Epidermal melanocyte (primary cell): ENCODE measurements at regions not wholly inside any gene's neighbourhood (a gene's known extent, or its start where the extent isn't known, plus 50 kb on each side); places are given as distances from the start of the nearest gene placed in this dataset.

ENCODE experiments used
- DNase-seq: peaks from one replicate; pipeline ENCODE4 v3.0.0; 2011; ENCODE audit warnings: low spot score; ENCODE audit not compliant: insufficient read length

GRCh38 chr2:74735009-74735408 lies 81.0 kb downstream of the SEMA4F start:
- DNase-seq: no peak

GRCh38 chr2:74735564-74735963 lies 81.5 kb downstream of the SEMA4F start:
- no peak for DNase-seq

DNA sequence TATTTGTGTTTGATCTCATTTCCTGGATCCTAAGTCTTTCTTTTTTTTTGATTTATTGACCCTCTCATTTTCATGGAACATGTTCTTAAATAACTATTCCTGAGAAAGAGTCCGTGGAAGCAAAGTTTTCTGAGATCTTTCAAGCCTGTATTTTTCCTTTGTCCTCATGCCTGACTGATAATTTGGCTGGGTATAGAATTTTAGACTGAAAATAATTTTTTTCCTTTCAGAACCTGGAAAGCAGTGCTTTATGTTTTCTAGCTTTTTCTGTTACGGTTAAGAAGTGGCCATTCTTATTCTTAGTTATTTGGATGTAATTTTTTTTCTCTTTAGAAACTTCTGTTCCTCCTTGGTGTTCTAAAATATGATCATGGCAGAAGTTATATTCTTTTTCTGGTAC lies 82.5 kb downstream of the SEMA4F start:
- DNase-seq: no peak

DNA sequence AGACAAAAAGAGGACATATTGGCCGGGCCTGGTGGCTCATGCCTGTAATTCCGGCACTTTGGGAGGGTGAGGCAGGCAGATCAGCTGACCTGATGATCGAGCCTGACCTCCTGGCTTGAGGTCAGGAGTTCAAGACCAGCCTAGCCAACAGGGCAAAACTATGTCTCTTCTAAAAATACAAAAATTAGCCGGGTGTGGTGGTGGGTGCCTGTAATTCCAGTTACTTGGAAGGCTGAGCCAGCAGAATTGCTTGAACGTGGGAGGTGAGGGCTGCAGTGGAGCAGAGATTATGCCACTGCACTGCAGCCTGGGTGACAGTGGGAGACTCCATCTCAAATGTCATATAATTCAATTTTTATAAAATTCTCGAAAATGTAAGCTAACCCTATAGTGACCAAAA lies 84.5 kb downstream of the SEMA4F start:
- no peak for DNase-seq

GRCh38 chr2:74739129-74739528 lies 85.1 kb downstream of the SEMA4F start:
- no peak for DNase-seq

GRCh38 chr2:74739733-74740241 lies 85.7 kb downstream of the SEMA4F start:
- no peak for DNase-seq

- DNase-seq: no peak
Observed at GRCh38 chr2:74740395-74740740, 86.3 kb downstream of the SEMA4F start.

GRCh38 chr2:74740741-74741431 lies 86.8 kb downstream of the SEMA4F start:
- peak; percentile 49 for DNase-seq

DNA sequence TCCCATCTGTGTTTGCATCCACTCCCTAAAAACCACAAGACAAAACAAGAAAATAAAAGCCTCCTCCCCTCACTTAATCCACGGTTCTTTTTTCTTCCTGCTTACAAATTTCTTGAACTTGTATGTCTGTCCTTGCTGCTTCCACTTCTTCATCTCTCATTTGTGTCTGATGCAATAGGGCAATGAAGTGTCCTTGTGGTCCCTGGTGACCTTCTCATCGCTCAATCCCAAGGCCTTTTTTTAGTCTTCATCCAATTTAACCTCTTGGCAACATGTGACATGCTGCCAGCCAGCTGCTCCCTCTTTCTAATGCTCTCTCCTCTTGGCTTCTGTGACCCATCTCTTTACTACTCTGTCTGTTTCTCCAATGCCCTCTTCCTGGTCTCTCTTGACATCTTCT lies 87.6 kb downstream of the SEMA4F start:
- no peak for DNase-seq

- DNase-seq: no peak
Observed at GRCh38 chr2:74742471-74742870, 88.4 kb downstream of the SEMA4F start.

GRCh38 chr2:74743039-74743438 lies 89.0 kb downstream of the SEMA4F start:
- no peak for DNase-seq

DNA sequence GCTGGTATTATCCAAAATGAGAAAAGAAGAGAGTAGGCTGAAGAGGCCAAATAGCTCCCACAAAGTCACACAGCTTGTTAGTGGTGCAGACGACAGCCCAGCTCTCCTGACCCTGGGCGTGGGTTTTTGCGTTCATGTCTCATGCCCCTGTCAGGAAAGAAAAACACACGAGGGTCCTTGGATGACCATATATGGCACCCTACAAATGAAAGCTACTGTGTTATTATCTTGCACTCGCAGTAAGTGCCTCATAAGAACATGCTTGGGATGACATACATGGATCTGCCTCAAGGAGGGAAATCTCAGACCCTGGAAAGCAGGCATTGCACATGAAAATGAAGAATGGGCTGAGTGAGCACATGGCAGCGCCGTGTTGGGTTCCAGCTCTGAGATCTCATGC lies 89.7 kb downstream of the SEMA4F start:
- DNase-seq: no peak

DNA sequence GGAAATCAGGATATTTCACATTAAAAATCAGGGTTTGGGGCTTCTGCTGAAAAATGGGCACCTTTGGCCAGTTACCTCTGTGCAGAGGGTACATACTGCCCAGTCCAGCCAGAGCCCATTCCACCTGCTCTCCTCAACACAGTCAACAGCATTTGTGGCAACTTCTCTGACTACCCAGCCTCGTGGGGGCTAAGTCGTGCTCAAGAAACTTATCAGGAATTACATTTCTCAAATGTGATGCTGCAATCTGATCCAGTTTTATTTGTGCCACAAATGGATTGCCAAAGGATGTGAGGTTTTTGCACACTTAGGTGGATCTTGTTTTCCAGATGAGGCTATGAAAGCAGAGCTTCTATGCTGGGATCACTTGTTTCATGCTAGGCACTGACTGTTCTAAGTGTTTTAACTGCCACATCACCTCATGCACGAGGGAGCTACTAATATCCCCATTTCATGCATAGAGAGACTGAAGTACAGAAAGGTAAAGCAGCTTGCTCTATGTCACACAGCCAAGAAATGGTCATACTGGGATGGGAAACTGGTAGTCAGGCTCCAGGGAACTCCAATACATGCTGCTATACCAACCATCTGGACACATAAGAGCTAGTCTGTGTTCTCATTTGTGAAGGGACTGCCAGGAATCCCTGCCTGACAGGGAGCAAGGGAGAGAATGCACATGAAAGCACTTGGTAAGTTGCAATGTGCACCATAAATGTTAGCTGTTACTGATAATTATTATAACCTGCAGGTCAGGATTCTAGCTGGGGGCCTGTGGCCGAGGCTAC lies 89.0 kb upstream of the HK2 start:
- DNase-seq: no peak

DNA sequence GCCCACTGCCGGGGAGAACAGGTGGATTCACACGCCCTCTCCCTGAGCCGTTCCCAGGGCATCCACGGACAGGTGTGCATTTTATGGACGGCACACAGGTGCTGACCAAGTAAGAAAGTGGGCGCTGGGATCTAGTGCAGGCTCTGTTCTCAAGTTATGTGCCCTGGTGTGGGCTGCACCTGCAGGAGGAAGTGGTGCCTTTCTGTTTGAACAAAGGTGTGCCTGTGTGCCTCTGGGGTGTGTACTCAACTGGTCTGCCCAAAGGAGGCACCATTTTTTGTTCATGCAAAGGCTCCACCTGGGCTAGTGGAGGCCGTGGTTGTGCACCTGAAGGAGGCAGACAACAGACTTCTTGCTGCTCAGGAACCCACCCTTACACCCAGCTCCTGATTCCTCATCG lies 88.2 kb upstream of the HK2 start:
- no peak for DNase-seq

GRCh38 chr2:74746480-74746879 lies 87.4 kb upstream of the HK2 start:
- no peak for DNase-seq

DNA sequence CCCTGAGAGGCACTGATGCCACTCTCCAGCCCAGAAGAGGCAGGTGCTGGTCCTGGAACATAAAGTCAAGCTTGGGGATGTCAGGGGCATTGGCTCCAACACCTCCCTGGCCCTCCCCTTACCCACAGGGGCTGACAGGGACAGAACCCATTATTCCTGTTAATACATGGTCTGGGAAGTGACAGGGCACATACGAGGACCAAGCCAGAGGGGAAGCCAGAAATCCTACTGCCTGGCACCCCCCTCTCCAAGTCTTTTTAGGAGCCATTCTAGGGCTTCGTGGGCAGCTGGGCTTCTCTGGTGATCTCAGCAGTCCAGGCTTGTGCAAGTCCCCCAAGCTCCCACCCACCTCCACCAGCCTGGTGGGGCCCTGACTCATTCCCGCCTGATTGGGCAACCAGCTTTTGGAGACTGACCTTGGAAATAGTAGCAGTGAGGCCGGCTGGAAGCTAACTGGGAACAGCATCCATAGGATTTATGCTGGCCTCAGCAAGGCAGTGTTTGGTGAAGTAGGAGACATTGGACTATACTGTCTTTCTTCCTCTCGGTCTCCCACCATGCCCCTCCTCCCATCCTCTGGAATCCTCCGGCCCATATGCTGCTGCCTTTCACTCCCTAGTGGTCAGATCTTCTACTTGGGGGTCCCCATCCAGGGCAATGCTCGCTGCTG lies 86.4 kb upstream of the HK2 start:
- DNase-seq: no peak

DNA sequence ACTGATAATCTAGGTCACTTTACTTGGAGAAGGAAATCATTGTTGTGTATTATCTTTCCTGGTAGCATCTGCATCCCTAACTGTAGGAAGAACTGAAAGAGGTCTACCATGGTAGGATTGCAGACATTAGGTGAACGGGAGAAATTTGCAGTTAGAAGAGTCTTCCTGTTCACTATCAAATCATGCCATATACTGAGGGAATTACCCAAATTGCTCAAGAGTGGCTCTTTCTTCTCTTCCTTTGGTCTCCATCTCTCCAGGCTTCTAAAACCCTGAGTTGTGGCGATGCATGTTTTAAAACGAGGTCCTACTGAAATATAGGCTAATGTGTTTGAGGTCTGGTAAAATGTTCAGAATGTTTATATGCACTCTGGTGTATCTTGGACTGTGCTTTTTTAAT lies 85.3 kb upstream of the HK2 start:
- no peak for DNase-seq

- no peak for DNase-seq
Observed at GRCh38 chr2:74749432-74749831, 84.5 kb upstream of the HK2 start.

DNA sequence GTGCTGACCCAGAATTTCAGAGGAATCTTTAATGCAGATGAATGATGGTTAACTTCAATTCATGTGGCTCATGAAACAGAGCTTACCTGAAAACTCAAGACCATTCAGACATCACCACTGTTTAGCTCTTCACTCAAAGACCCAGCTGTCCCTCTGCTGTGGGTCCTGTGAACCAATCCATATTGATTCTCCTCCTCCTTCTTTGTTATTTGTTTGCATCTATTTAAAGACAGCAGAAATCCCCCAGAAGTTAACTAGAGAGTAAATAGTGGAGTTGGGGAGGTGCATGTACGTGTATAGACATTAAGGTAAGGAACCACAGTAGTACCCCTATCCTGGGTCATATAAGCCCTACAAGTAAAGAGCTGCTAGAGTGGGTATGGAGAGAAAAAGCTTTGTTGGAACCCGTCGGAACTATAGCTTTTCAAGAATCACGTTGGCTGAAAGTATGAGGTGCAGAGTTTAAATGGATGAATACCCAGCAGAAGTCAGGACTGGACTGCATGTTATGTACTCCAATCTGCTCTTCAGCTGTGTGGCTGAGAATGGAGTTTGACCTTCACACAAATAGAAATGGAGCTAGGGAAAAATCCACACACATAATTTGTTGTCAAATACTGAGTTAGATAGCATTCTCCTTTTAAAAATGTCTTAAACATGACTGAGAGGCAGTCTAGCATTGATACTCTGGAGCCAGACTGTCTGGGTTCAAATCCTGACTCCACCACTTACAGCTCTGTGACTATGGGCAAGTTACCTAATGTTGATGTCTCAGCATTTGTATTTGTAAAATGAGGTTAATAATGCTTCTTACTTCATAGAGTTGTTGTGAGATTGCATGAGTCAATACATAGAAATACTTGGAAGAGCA lies 81.7 kb upstream of the HK2 start:
- no peak for DNase-seq

DNA sequence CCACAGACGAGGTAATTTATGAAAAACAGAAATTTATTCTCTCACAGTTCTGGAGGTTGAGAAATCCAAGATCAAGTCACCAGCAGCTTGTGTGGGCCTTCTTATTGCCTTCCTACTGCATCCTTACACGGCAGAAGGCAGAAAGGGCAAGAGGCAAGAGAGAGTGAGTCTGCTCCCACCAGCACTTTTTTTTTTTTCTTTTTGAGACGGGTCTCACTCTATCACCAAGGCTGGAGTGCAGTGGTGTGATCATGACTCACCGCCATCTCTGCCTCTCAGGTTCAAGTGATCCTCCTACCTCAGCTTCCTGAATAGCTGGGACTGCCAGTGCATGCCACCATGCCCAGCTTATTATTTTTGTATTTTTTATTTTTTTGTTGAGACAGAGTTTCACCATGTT lies 78.5 kb upstream of the HK2 start:
- no peak for DNase-seq

DNA sequence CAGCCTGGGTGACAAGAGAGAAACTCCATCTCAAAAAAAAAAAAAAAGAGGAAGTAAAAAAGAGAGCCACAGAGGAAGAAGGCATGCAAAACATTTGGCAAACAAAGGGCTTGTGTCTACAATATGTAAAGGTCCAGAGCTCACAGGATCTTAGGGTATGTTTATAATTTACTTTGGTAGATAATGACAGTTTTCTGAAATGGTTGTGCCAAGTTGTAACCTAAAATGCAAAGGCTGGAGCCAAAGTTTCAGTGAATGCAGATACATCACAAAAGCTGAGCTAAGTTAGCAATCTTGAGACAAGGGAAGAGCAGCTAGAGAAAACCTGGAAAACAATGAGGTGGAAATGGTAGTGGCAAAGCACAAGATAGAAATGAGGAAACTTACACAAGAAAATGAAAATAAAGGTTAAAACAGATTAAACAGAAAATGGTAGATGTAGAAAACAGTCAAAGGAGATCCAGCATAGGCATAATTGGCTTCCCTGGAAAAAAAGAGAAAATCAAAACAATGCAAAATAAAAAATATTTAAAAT lies 77.5 kb upstream of the HK2 start:
- DNase-seq: no peak
